ENCODE measurements at regions not wholly inside any gene's neighbourhood (a gene's known extent, or its start where the extent isn't known, plus 50 kb on each side); places are given as distances from the start of the nearest gene placed in this dataset.
"Not testable (repeated sequence)": the region's sequence is repeated elsewhere in the genome, so short reads cannot be mapped to it uniquely, and the experiment has no call there.

DNA sequence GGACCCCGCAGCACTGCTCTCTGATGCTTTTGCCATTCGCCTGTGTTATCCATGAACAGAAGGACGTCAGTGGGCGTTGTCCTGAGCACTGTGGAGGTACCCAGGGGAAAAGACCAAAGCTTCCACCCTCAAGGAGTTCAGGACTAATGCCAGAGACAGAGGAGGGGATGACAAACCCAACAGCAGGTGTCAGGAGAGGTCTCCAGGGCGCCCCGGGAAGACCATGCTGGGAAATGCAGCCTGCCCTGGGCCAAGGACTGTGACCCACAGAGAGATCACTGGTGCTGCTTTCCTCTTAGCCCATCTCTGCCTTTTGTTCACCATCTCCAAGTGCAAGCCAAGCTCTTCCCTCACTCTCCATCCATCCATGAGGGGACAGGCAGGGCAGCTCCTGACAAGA is 166.8 kb upstream of the PFKP start:
- TF ChIP-seq, protein P1, sequence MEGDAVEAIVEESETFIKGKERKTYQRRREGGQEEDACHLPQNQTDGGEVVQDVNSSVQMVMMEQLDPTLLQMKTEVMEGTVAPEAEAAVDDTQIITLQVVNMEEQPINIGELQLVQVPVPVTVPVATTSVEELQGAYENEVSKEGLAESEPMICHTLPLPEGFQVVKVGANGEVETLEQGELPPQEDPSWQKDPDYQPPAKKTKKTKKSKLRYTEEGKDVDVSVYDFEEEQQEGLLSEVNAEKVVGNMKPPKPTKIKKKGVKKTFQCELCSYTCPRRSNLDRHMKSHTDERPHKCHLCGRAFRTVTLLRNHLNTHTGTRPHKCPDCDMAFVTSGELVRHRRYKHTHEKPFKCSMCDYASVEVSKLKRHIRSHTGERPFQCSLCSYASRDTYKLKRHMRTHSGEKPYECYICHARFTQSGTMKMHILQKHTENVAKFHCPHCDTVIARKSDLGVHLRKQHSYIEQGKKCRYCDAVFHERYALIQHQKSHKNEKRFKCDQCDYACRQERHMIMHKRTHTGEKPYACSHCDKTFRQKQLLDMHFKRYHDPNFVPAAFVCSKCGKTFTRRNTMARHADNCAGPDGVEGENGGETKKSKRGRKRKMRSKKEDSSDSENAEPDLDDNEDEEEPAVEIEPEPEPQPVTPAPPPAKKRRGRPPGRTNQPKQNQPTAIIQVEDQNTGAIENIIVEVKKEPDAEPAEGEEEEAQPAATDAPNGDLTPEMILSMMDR (IDR thresholded peaks at IDR 0.05): no peak
- H3K27me3 Mint-ChIP-seq (ENCODE audit: unreplicated experiment): peaks cover 45% of the 10 kb centered on the region
- H3K4me3 Mint-ChIP-seq (ENCODE audit: unreplicated experiment): no peak overlapping the region
- no peaks in the 10 kb centered on the region for H3K9me3 Mint-ChIP-seq (ENCODE audit: unreplicated experiment)
- H3K4me1 Mint-ChIP-seq (ENCODE audit: unreplicated experiment): no peaks in the 10 kb centered on the region
- no peaks in the 10 kb centered on the region for H3K36me3 Mint-ChIP-seq (ENCODE audit: unreplicated experiment)
- DNase-seq (ENCODE audit: extremely low spot score, unreplicated experiment): peak; percentile 65
- H3K27ac Mint-ChIP-seq (ENCODE audit: unreplicated experiment): no peak overlapping the region

DNA sequence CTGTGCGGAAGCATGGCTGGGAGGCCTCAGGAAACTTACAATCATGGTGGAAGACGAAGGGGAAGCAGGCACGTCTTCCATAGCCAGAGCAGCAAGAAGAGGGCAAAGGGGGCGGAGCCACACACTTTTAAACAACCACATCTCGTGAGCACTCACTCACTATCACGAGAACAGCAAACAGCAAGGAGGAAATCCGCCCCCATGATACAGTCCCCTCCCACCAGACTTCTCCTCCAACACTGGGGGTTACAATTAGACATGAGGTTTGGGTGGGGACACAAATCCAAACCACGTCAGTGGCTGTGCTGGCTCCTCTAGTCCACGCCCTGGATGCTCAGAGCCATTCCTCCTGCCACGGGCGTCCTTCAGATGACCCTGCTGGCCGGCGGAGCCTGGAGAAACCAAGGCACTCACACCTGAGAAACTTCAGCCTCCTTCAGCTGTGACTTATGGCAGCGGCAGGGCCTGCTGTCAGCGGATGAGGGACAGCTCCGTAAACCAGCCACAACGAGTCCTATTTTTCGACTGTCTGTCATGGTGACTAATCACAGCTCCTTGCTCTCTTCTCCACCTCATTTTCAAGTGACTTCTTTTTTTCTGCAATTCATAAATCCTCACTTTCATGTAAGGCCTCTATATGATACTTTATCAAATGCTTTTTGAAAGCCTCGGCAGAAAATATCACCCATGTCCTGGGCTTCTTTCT is 167.9 kb upstream of the PFKP start:
- H3K4me1 Mint-ChIP-seq (ENCODE audit: unreplicated experiment): no peaks in the 10 kb centered on the region
- no peak overlapping the region for H3K4me3 Mint-ChIP-seq (ENCODE audit: unreplicated experiment)
- DNase-seq (ENCODE audit: extremely low spot score, unreplicated experiment): peak; percentile 69
- H3K36me3 Mint-ChIP-seq (ENCODE audit: unreplicated experiment): no peaks in the 10 kb centered on the region
- TF ChIP-seq, protein P1 (IDR thresholded peaks at IDR 0.05): no peak
- peaks cover 43% of the 10 kb centered on the region for H3K27me3 Mint-ChIP-seq (ENCODE audit: unreplicated experiment)
- no peaks in the 10 kb centered on the region for H3K9me3 Mint-ChIP-seq (ENCODE audit: unreplicated experiment)
- no peak overlapping the region for H3K27ac Mint-ChIP-seq (ENCODE audit: unreplicated experiment)

DNA sequence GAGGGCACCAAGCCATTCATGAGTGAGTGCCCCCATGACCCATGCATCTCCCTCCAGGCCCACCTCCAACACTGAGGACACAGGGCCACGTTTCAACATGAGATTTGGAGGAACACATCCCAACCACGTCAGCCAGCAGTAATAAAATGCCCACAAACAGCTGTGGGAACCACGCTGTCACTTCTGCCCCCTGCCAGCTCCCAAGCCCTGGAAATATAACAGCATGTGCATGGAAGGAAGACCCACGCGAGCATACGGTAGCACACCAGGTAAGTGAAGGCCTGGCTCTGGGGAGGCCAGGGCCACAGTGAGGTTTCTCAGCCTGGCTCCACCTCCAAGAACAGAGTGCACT is 168.9 kb upstream of the PFKP start:
- TF ChIP-seq, protein P1 (IDR thresholded peaks at IDR 0.05): no peak
- Mint-ChIP-seq H3K9me3 (ENCODE audit: unreplicated experiment) (no peaks in the 10 kb centered on the region), H3K4me3 (ENCODE audit: unreplicated experiment) (no peak overlapping the region), H3K36me3 (ENCODE audit: unreplicated experiment) (no peaks in the 10 kb centered on the region), H3K27ac (ENCODE audit: unreplicated experiment) (no peak overlapping the region), H3K4me1 (ENCODE audit: unreplicated experiment) (no peaks in the 10 kb centered on the region), H3K27me3 (ENCODE audit: unreplicated experiment) (peaks cover 40% of the 10 kb centered on the region)
- DNase-seq (ENCODE audit: extremely low spot score, unreplicated experiment): peak; percentile 60

DNA sequence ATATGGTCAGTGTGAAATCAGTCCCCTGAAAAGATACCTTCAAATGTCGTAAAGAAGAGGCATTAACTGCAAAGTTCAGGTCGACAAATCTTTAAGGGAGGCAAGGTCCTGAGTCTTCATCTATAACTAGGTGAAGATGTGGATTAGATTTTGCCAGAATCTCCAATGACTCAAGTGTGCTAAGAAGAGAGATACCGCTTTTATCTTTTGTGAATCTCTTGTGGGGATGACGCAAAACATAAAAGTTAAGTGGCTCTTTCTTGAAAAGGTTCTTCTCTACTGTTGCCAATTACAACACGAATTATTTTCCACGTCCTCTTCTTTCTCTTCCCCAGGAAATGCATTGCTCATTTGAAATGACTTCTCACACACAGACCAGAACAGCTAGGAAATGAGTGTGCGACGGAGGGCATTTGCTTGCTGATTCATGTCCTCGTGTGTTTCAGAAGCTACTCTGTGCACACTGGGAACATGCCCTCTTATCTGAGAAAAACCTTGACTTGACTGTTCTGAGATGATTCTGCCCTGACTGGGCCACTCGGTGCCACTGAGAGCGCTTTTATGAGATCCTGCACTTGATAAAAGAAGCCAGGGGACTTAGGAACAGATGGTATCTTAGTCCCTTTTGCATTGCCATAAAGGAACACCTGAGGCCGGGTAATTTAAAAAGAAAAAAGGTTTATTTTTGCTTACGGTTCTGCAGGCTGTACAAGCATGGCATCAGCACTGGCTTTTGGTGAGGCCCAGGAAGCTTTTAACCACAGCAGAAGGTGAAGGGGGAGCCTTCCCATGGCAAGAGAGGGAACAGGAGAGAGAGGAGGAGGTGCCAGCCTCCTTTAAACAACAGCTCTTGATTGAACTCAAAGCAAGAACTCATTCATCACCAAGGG is 169.5 kb upstream of the PFKP start:
- TF ChIP-seq, protein P1 (IDR thresholded peaks at IDR 0.05): no peak
- Mint-ChIP-seq H3K36me3 (ENCODE audit: unreplicated experiment) (no peaks in the 10 kb centered on the region), H3K27ac (ENCODE audit: unreplicated experiment) (no peak overlapping the region), H3K4me3 (ENCODE audit: unreplicated experiment) (no peak overlapping the region), H3K9me3 (ENCODE audit: unreplicated experiment) (no peaks in the 10 kb centered on the region), H3K4me1 (ENCODE audit: unreplicated experiment) (no peaks in the 10 kb centered on the region), H3K27me3 (ENCODE audit: unreplicated experiment) (peaks cover 40% of the 10 kb centered on the region)
- DNase-seq (ENCODE audit: extremely low spot score, unreplicated experiment): peak; percentile 38

DNA sequence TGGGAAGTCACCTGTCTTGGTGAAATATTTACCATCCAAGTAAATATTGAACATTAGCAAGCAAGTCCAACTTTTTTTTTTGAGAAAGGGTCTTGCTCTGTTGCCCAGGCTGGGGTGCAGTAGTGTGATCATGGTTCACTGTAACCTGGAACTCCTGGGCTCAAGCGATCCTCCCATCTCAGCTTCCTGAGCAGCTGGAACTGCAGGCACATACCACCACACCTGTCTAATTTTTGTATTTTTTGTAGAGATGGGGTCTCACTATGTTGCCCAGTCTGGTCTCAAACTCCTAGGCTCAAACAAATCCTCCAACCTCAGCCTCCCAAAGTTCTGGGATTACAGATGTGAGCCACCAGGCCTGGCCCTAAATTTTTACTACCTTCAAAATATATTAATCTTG is 171.0 kb upstream of the PFKP start:
- peak; percentile 21 for DNase-seq (ENCODE audit: extremely low spot score, unreplicated experiment)
- H3K36me3 Mint-ChIP-seq (ENCODE audit: unreplicated experiment); H3K9me3 Mint-ChIP-seq (ENCODE audit: unreplicated experiment); H3K4me1 Mint-ChIP-seq (ENCODE audit: unreplicated experiment); H3K27ac Mint-ChIP-seq (ENCODE audit: unreplicated experiment); H3K4me3 Mint-ChIP-seq (ENCODE audit: unreplicated experiment): not testable (repeated sequence)
- H3K27me3 Mint-ChIP-seq (ENCODE audit: unreplicated experiment): peaks cover 36% of the 10 kb centered on the region
